ENCODE measurements at regions not wholly inside any gene's neighbourhood (a gene's known extent, or its start where the extent isn't known, plus 50 kb on each side); places are given as distances from the start of the nearest gene placed in this dataset.

GRCh38 chr6:26243752-26244151 is 121.2 kb upstream of the BTN3A2 start:
- no peak for TF ChIP-seq CTCF (IDR thresholded peaks at IDR 0.05; ENCODE audit: low read depth, low read length, missing control alignments)
- no peak for DNase-seq (ENCODE audit: extremely low read depth, low read depth)
- H3K4me3 ChIP-seq (replicated peaks; ENCODE audit: low read depth, low read length) = no peak overlapping the region

- no peak for TF ChIP-seq CTCF (IDR thresholded peaks at IDR 0.05; ENCODE audit: low read depth, low read length, missing control alignments)
- no peak for DNase-seq (ENCODE audit: extremely low read depth, low read depth)
Observed at GRCh38 chr6:26246058-26246457, 118.9 kb upstream of the BTN3A2 start.

GRCh38 chr6:26246553-26246952 is 118.4 kb upstream of the BTN3A2 start:
- H3K4me3 ChIP-seq (replicated peaks; ENCODE audit: low read depth, low read length) = no peak overlapping the region
- TF ChIP-seq CTCF (IDR thresholded peaks at IDR 0.05; ENCODE audit: low read depth, low read length, missing control alignments) = no peak
- DNase-seq (ENCODE audit: extremely low read depth, low read depth) = no peak

More at GRCh38 chr6:26246058-26246457, 118.9 kb upstream of the BTN3A2 start:
- H3K4me3 ChIP-seq (replicated peaks; ENCODE audit: low read depth, low read length) = no peak overlapping the region

GRCh38 chr6:26249707-26249956 is 115.4 kb upstream of the BTN3A2 start:
- no peak for DNase-seq (ENCODE audit: extremely low read depth, low read depth)

GRCh38 chr6:26249957-26250697 is 114.9 kb upstream of the BTN3A2 start:
- no peak for DNase-seq (ENCODE audit: extremely low read depth, low read depth)
- TF ChIP-seq CTCF (IDR thresholded peaks at IDR 0.05; ENCODE audit: low read depth, low read length, missing control alignments) = no peak

More at GRCh38 chr6:26249707-26249956, 115.4 kb upstream of the BTN3A2 start:
- no peak for TF ChIP-seq CTCF (IDR thresholded peaks at IDR 0.05; ENCODE audit: low read depth, low read length, missing control alignments)
- peak overlapping the region; percentile 79 for H3K4me3 ChIP-seq (replicated peaks; ENCODE audit: low read depth, low read length)

GRCh38 chr6:26250698-26251044 is 114.3 kb upstream of the BTN3A2 start:
- DNase-seq (ENCODE audit: extremely low read depth, low read depth) = no peak
- TF ChIP-seq CTCF (IDR thresholded peaks at IDR 0.05; ENCODE audit: low read depth, low read length, missing control alignments) = no peak
- H3K4me3 ChIP-seq (replicated peaks; ENCODE audit: low read depth, low read length) = peak overlapping the region; percentile 79

More at GRCh38 chr6:26249957-26250697, 114.9 kb upstream of the BTN3A2 start:
- peak overlapping the region; percentile 79 for H3K4me3 ChIP-seq (replicated peaks; ENCODE audit: low read depth, low read length)
